ENCODE measurements at regions not wholly inside any gene's neighbourhood (a gene's known extent, or its start where the extent isn't known, plus 50 kb on each side); places are given as distances from the start of the nearest gene placed in this dataset.

DNA sequence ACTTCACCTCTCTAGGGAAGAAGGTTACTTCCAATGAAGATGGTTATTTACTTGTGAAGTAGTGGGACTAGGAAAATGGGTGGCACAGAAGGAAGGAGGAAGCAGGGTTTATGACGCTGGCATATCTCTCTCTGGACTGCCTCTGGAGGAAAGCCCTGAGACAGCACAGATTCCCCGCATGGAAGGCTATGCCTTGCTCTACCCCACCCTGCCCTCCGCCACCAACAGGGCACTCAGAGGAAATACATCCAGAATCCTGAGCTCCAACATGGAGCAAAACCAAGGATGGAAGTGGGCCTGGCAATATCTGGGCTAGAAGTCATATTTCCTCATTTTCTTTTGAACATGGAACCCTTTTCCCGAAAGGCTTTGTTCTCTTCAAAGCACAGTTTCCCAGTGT, 346.9 kb downstream of the ZSWIM6 start:
- no peaks in the 10 kb centered on the region for H3K36me3 ChIP-seq (ENCODE audit: insufficient read depth, insufficient read length, low read length)
- TF ChIP-seq SUZ12 (IDR thresholded peaks at IDR 0.05; ENCODE audit: extremely low read depth, insufficient read depth, insufficient read length) (no peak), ZNF274 (IDR thresholded peaks at IDR 0.05; ENCODE audit: low read depth, low read length) (no peak), YY1 (IDR thresholded peaks at IDR 0.05; ENCODE audit: insufficient read depth, insufficient read length) (no peak)
- H3K9ac ChIP-seq (ENCODE audit: insufficient read length, low read depth) = no peak overlapping the region
- DNase-seq (ENCODE audit: low read depth, low spot score) = no peak
- peaks cover 9% of the 10 kb centered on the region for H3K4me1 ChIP-seq (ENCODE audit: insufficient read depth, insufficient read length)
- H3K4me3 ChIP-seq (ENCODE audit: insufficient read length, low read depth) = no peak overlapping the region
- H3K9me3 ChIP-seq (ENCODE audit: insufficient read depth, low read length) = no peaks in the 10 kb centered on the region
- H3K27me3 ChIP-seq (ENCODE audit: insufficient read depth, insufficient read length) = no peaks in the 10 kb centered on the region

DNA sequence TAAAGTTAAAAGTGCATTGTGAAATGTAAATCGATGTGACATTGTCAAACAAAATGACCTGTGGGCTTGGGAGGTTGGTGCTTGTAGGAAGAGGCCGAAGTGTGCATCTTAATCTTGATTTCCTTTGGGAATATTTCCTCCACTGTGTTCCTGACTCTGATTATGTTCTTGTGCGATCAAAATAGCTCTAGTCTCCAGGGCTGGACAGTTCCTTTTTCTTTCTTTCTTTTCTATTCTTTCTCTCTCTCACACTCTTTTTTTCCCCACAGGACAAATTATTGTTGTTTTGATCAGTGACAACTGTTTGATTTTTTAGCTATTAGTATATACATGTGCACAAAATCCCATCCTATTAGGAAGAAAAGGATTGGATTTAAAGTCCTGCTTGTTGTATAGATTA, 347.5 kb downstream of the ZSWIM6 start:
- no peak overlapping the region for H3K9ac ChIP-seq (ENCODE audit: insufficient read length, low read depth)
- DNase-seq (ENCODE audit: low read depth, low spot score) = no peak
- H3K4me1 ChIP-seq (ENCODE audit: insufficient read depth, insufficient read length) = peaks cover 7% of the 10 kb centered on the region
- no peaks in the 10 kb centered on the region for H3K9me3 ChIP-seq (ENCODE audit: insufficient read depth, low read length)
- no peaks in the 10 kb centered on the region for H3K27me3 ChIP-seq (ENCODE audit: insufficient read depth, insufficient read length)
- no peak for TF ChIP-seq SUZ12 (IDR thresholded peaks at IDR 0.05; ENCODE audit: extremely low read depth, insufficient read depth, insufficient read length)
- TF ChIP-seq ZNF274 (IDR thresholded peaks at IDR 0.05; ENCODE audit: low read depth, low read length) = no peak
- TF ChIP-seq YY1 (IDR thresholded peaks at IDR 0.05; ENCODE audit: insufficient read depth, insufficient read length) = no peak
- no peaks in the 10 kb centered on the region for H3K36me3 ChIP-seq (ENCODE audit: insufficient read depth, insufficient read length, low read length)
- no peak overlapping the region for H3K4me3 ChIP-seq (ENCODE audit: insufficient read length, low read depth)

DNA sequence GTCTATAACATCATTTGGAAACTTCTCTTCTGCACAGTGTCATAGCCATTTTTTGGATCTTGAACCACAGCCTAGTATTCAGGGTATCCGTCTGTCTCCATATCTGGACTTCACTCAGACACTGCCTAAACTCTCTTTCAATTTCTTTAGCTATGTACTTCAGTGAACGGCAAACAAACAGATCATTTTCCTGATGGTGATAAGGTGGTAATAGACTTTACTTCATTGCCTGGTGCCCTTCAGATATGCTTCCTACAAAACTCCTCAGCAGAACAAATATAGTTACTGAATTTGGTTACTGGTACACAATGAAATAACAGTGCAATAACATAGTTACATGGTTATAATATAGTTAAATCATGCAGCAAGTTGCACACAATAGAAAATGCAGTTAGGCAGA, 348.2 kb downstream of the ZSWIM6 start:
- Histone ChIP-seq H3K4me1 (ENCODE audit: insufficient read depth, insufficient read length) (peaks cover 3% of the 10 kb centered on the region), H3K9me3 (ENCODE audit: insufficient read depth, low read length) (no peaks in the 10 kb centered on the region), H3K27me3 (ENCODE audit: insufficient read depth, insufficient read length) (no peaks in the 10 kb centered on the region), H3K36me3 (ENCODE audit: insufficient read depth, insufficient read length, low read length) (no peaks in the 10 kb centered on the region), H3K9ac (ENCODE audit: insufficient read length, low read depth) (no peak overlapping the region), H3K4me3 (ENCODE audit: insufficient read length, low read depth) (no peak overlapping the region)
- no peak for TF ChIP-seq ZNF274 (IDR thresholded peaks at IDR 0.05; ENCODE audit: low read depth, low read length)
- no peak for TF ChIP-seq YY1 (IDR thresholded peaks at IDR 0.05; ENCODE audit: insufficient read depth, insufficient read length)
- no peak for TF ChIP-seq SUZ12 (IDR thresholded peaks at IDR 0.05; ENCODE audit: extremely low read depth, insufficient read depth, insufficient read length)
- DNase-seq (ENCODE audit: low read depth, low spot score) = no peak

DNA sequence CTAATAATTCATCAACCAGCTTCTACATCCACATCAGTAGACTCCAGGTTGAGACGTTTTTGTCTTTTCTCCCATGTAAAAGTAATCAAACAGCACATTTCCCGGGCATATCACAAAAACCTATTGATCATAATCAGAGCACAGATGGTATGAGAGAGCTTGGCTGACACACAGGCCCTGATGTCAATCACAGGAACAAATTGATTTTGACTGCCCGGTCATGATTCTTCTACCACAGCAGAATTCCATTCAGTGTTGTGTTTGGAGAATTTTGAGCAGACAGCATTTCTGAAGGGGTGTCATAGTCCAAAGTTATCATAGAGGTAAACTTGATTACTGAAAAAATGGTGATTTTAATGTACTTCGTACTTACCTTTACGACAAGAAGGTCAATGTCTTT, 351.1 kb downstream of the ZSWIM6 start:
- Histone ChIP-seq H3K27me3 (ENCODE audit: insufficient read depth, insufficient read length) (no peaks in the 10 kb centered on the region), H3K9ac (ENCODE audit: insufficient read length, low read depth) (no peak overlapping the region), H3K9me3 (ENCODE audit: insufficient read depth, low read length) (no peaks in the 10 kb centered on the region), H3K4me1 (ENCODE audit: insufficient read depth, insufficient read length) (no peaks in the 10 kb centered on the region), H3K36me3 (ENCODE audit: insufficient read depth, insufficient read length, low read length) (no peaks in the 10 kb centered on the region), H3K4me3 (ENCODE audit: insufficient read length, low read depth) (no peak overlapping the region)
- TF ChIP-seq ZNF274 (IDR thresholded peaks at IDR 0.05; ENCODE audit: low read depth, low read length) = no peak
- TF ChIP-seq SUZ12 (IDR thresholded peaks at IDR 0.05; ENCODE audit: extremely low read depth, insufficient read depth, insufficient read length) = no peak
- no peak for TF ChIP-seq YY1 (IDR thresholded peaks at IDR 0.05; ENCODE audit: insufficient read depth, insufficient read length)
- DNase-seq (ENCODE audit: low read depth, low spot score) = no peak

DNA sequence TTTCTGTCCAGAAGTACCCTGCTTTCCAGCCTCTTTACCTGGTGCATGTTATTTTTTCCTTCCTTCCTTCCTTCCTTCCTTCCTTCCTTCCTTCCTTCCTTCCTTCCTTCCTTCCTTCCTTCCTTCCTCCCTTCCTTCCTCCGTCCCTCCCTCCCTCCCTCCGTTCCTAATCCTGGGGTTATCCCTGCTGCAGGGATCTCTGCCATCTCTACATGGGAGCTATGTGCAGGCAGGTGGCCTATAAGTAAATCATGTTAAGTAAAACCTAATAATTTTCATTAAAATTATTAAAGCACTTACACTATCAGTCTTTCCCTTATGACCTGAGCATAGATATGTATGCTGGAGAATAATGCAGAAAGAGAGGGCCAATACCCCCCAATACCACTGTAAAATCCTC, 351.9 kb downstream of the ZSWIM6 start:
- Histone ChIP-seq H3K9me3 (ENCODE audit: insufficient read depth, low read length) (no peaks in the 10 kb centered on the region), H3K36me3 (ENCODE audit: insufficient read depth, insufficient read length, low read length) (no peaks in the 10 kb centered on the region), H3K4me1 (ENCODE audit: insufficient read depth, insufficient read length) (no peaks in the 10 kb centered on the region), H3K4me3 (ENCODE audit: insufficient read length, low read depth) (no peak overlapping the region), H3K9ac (ENCODE audit: insufficient read length, low read depth) (no peak overlapping the region), H3K27me3 (ENCODE audit: insufficient read depth, insufficient read length) (no peaks in the 10 kb centered on the region)
- no peak for TF ChIP-seq ZNF274 (IDR thresholded peaks at IDR 0.05; ENCODE audit: low read depth, low read length)
- TF ChIP-seq SUZ12 (IDR thresholded peaks at IDR 0.05; ENCODE audit: extremely low read depth, insufficient read depth, insufficient read length) = no peak
- TF ChIP-seq YY1 (IDR thresholded peaks at IDR 0.05; ENCODE audit: insufficient read depth, insufficient read length) = no peak
- no peak for DNase-seq (ENCODE audit: low read depth, low spot score)

DNA sequence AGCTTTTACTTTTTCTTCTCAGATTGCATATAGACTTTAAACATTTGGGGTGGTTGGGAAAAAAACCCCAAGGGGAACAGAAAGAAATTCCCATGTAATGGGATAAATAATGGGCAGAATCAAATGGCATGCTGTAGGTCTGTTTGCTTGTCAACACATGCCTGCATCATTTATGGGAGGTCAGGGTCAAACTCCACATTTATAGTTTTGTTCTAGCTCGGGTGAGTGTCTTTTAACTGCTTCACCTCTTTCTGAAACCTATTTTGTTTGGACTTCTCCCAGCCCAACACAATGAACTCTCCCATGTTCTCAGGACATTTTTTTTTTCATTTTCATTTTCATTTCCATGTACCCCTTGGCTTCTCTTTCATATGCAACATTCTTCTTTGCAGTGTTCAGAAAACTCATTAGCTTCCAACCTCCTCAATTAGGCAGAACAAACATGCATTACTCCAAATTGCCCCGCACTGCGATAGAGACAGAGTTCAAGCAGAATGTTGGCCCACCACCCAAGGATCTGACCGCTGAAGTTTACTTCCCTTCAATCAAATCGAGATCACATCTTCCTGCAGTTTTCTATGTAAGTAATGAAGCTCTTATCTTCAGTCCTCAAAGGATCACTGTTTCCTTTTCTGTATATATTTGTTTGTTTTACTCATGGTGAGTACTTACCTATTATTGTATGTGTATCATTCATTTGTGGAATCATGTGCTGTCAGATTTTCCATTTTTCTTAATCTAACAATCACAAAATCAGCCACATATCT, 354.6 kb downstream of the ZSWIM6 start:
- H3K4me3 ChIP-seq (ENCODE audit: insufficient read length, low read depth) = no peak overlapping the region
- no peaks in the 10 kb centered on the region for H3K9me3 ChIP-seq (ENCODE audit: insufficient read depth, low read length)
- TF ChIP-seq YY1 (IDR thresholded peaks at IDR 0.05; ENCODE audit: insufficient read depth, insufficient read length) = no peak
- no peak for TF ChIP-seq SUZ12 (IDR thresholded peaks at IDR 0.05; ENCODE audit: extremely low read depth, insufficient read depth, insufficient read length)
- TF ChIP-seq ZNF274 (IDR thresholded peaks at IDR 0.05; ENCODE audit: low read depth, low read length) = no peak
- H3K27me3 ChIP-seq (ENCODE audit: insufficient read depth, insufficient read length) = no peaks in the 10 kb centered on the region
- H3K4me1 ChIP-seq (ENCODE audit: insufficient read depth, insufficient read length) = no peaks in the 10 kb centered on the region
- no peak overlapping the region for H3K9ac ChIP-seq (ENCODE audit: insufficient read length, low read depth)
- H3K36me3 ChIP-seq (ENCODE audit: insufficient read depth, insufficient read length, low read length) = no peaks in the 10 kb centered on the region
- no peak for DNase-seq (ENCODE audit: low read depth, low spot score)

DNA sequence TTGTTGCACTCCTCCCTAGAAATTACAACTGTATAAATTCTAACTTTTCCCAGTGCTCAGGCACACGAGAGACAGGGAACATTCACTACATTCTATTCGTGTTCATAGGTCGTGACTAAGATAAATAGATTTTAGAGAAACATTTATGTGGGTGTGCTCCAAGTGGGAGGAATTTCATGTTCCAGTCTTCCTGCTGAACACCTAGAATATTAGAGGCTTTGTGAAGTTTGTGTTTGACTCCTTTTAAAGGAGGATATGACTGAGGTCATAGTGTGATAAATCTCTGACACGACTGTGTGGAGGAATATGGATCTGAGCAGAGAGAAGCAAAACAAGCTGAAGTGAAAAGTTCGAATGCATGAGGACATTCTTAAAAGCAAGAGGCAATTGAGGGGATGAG, 355.3 kb downstream of the ZSWIM6 start:
- Histone ChIP-seq H3K36me3 (ENCODE audit: insufficient read depth, insufficient read length, low read length) (no peaks in the 10 kb centered on the region), H3K27me3 (ENCODE audit: insufficient read depth, insufficient read length) (no peaks in the 10 kb centered on the region), H3K4me1 (ENCODE audit: insufficient read depth, insufficient read length) (no peaks in the 10 kb centered on the region), H3K4me3 (ENCODE audit: insufficient read length, low read depth) (no peak overlapping the region), H3K9me3 (ENCODE audit: insufficient read depth, low read length) (no peaks in the 10 kb centered on the region), H3K9ac (ENCODE audit: insufficient read length, low read depth) (no peak overlapping the region)
- no peak for TF ChIP-seq SUZ12 (IDR thresholded peaks at IDR 0.05; ENCODE audit: extremely low read depth, insufficient read depth, insufficient read length)
- DNase-seq (ENCODE audit: low read depth, low spot score) = no peak

All from NT2/D1 (cell line).